Prostate gland (tissue), 2 donors: ENCODE measurements at regions not wholly inside any gene's neighbourhood (a gene's known extent, or its start where the extent isn't known, plus 50 kb on each side); places are given as distances from the start of the nearest gene placed in this dataset.

Source experiments
- POLR2A ChIP-seq: fragments of 450-650 bp; IDR thresholded peaks from one replicate; pipeline ENCODE4 v1.6.1; 2016; ENCODE audit warnings: antibody characterized with exemption, mild to moderate bottlenecking
- TF ChIP-seq, protein P1 (sequence below), 4 experiments: fragments of 200-600 bp in 2 of 4; fragments of 450-650 bp in 2 of 4; sonication (generic) in 2 of 4; IDR thresholded peaks; 1 replicate in 3 of 4; 2 replicates in 1 of 4; pipeline ENCODE4 v1.5.1; 2016 to 2019; ENCODE audit warnings: antibody characterized with exemption in 4 of 4, mild to moderate bottlenecking in 2 of 4, moderate library complexity in 2 of 4

DNA sequence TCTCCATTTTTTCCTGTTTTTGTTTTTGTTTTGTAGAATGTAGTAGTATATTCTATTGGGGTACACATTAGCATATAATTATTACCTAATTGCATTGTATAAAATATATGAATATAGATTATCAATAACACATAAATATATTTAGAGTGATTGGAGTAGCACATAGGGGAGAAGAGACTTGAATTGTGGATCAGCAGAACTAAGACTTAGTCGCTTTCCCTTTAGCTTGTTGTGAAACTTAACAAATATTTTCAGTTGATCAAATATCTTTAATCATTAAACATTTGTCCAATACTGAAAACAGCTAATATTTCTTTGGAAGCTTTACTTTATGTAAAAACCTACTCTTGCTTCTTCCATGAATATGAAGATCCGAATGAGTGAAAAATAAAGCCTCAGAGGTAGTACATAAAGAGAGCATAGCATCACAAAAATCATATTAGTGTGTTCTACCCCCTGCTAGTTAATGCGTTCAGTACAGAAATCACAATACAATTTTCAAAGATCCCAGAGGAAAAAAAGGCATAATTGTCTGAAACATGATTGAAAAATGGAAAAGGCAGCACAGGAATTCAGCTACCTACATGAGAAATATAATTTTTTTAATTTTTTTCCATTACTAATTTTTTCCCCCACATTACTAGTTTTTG is 1348.0 kb upstream of the PRR20A start:
- TF ChIP-seq, protein P1, sequence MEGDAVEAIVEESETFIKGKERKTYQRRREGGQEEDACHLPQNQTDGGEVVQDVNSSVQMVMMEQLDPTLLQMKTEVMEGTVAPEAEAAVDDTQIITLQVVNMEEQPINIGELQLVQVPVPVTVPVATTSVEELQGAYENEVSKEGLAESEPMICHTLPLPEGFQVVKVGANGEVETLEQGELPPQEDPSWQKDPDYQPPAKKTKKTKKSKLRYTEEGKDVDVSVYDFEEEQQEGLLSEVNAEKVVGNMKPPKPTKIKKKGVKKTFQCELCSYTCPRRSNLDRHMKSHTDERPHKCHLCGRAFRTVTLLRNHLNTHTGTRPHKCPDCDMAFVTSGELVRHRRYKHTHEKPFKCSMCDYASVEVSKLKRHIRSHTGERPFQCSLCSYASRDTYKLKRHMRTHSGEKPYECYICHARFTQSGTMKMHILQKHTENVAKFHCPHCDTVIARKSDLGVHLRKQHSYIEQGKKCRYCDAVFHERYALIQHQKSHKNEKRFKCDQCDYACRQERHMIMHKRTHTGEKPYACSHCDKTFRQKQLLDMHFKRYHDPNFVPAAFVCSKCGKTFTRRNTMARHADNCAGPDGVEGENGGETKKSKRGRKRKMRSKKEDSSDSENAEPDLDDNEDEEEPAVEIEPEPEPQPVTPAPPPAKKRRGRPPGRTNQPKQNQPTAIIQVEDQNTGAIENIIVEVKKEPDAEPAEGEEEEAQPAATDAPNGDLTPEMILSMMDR (IDR thresholded peaks at IDR 0.05) = no peak
- TF ChIP-seq POLR2A = no peak
